ENCODE measurements at regions not wholly inside any gene's neighbourhood (a gene's known extent, or its start where the extent isn't known, plus 50 kb on each side); places are given as distances from the start of the nearest gene placed in this dataset.
"Not testable (repeated sequence)": the region's sequence is repeated elsewhere in the genome, so short reads cannot be mapped to it uniquely, and the experiment has no call there.

DNA sequence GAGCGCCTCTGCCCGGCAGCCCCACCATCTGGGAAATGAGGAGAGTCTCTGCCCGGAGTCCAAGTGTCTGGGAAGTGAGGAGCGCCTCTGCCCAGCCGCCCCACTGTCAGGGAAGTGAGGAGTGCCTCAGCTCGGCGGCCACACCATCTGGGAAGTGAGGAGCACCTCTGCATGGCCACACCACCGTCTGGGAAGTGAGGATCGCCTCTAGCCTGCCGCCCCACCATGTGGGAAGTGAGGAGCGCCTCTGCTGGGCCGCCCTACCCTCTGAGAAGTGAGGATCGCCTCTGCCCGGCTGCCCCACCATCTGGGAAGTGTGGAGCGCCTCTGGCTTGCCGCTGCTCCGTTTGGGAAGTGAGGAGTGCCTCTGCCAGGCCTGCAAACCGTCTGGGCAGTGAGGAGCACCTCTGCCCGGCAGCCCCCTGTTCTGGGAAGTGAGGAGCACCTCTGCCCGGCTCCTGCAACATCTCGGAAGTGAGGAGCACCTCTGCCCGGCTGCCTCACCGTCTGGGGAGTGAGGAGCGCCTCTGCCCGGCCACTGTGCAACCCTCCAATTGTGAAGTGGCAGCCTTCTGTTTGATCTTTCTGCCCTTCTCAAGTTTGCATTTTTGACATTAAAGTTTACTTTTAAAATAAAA is 60.8 kb upstream of the CEACAM21 start:
- CTCF ChIA-PET: no interaction called here
- no peak for DNase-seq (ENCODE audit: low spot score)
- POLR2A ChIA-PET (ENCODE audit: low non-redundant PET): interaction anchor here (0.5 kb wide), 1 partner anchor 19 kb away, joined by 9 read pairs; no protein-coding TSS in a partner anchor
- H3K27ac ChIP-seq: no peak overlapping the region
- no peak for TF ChIP-seq CTCF (conservative IDR thresholded peaks at IDR 0.05; ENCODE audit: low read depth)

GRCh38 chr19:41516292-41517171 is 59.4 kb upstream of the CEACAM21 start:
- H3K27ac ChIP-seq; POLR2A ChIA-PET (ENCODE audit: low non-redundant PET); DNase-seq (ENCODE audit: low spot score): not testable (repeated sequence)
- CTCF ChIA-PET: interaction anchor here (0.7 kb wide), 1 partner anchor 54 kb away, joined by 3 read pairs; no protein-coding TSS in a partner anchor

- no peak overlapping the region for H3K27ac ChIP-seq
- TF ChIP-seq CTCF (conservative IDR thresholded peaks at IDR 0.05; ENCODE audit: low read depth): no peak
- POLR2A ChIA-PET (ENCODE audit: low non-redundant PET): no interaction called here
- CTCF ChIA-PET: no interaction called here
- no peak for DNase-seq (ENCODE audit: low spot score)
These were observed 57.8 kb upstream of the CEACAM21 start for GRCh38 chr19:41518141-41518540.

DNA sequence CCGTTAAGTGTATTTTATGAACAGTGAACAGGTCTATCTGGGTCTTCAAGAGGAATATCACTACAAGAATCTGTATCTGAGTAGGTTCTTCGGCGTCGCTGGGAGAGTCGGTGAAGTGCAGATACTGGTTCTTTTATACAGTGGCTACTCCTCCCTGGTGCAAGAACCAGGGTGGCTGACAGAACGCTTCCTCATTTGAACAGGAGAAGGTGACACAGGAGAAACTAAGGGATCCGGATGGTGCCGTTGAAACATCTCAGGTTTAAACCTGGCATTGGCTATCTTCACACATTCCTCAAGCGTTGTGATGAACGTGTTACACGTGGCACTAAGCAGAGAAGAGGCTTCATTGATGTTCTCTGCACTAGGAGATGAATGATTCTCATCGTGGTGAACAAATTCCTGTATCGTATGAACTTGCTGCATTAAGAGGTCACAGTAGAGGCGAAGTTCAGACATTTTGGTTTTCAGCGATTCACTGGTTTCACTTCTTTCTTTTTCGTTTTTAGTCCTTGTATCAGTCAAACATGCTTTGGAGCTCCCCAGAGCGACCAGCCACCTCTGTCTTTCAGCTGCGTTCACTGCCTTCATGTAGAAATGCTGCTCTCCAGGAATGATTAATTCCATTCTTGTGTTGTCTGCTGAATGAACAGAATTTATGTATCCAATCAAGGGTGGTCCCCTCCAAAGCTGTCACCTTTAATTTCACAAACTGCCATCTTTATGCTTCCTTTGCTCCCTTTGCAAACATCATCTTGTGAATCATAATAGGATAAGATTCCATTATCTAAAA is 54.6 kb upstream of the CEACAM21 start:
- CTCF ChIA-PET: interaction anchor here (0.6 kb wide), 1 partner anchor 134 kb away, joined by 8 read pairs; no protein-coding TSS in a partner anchor
- DNase-seq (ENCODE audit: low spot score); POLR2A ChIA-PET (ENCODE audit: low non-redundant PET); H3K27ac ChIP-seq: not testable (repeated sequence)

DNA sequence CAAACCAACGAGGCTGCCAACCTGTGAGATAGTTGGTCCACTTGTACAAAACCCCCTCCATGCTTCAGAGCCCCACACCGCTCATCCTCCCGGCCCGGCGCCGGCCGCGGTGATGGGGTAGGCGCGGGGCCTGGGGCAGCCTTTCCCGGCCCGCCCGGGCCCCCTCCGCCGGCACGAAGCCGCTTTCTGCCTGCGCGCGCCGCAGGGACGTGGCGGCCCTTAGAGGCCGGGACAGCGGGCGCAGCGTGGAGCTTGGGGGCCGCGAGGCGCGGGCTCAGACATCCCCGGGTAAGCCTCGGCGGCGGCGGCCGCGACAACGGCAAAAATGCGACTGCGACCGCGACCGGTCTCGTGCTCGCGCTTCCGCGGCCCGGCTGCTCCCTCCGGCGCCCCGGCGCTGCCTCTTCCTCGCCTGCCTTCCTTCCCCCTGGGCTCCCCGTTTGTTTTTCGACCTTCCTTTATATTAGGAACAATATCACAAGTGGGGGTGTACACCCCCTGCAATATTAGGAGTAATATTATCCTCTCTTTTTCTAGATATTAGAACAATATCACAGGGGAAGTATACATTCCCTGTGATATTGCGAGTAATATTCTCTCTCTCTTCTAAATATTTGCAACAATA is 53.9 kb upstream of the CEACAM21 start:
- CTCF ChIA-PET: no interaction called here
- no peak overlapping the region for H3K27ac ChIP-seq
- DNase-seq (ENCODE audit: low spot score): no peak
- POLR2A ChIA-PET (ENCODE audit: low non-redundant PET): no interaction called here
- no peak for TF ChIP-seq CTCF (conservative IDR thresholded peaks at IDR 0.05; ENCODE audit: low read depth)

DNA sequence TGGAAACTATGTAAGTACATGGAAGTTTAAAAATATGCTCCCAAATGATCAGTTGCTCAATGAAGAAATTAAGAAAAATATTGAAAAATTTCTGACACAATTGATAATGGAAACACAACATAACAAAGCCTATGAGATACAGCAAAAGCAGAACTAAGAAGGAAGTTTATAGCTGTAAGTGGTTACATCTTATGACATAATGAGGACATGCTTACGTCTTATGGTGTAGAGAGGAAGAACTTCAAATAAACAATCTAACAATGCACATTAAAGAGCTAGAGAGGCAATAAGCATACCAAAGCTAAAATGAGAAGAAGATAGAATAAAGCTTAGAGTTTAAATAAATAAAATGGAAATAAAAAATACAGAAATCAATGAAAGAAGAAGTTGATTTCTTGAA is 50.0 kb upstream of the CEACAM21 start:
- TF ChIP-seq CTCF (conservative IDR thresholded peaks at IDR 0.05; ENCODE audit: low read depth): no peak
- ChIA-PET CTCF (no interaction called here), POLR2A (ENCODE audit: low non-redundant PET) (no interaction called here)
- H3K27ac ChIP-seq: no peak overlapping the region
- no peak for DNase-seq (ENCODE audit: low spot score)

All from RWPE1 (cell line).